NCI-H146 treated with DMSO at 0.1 percent for 48 hours (cell line): ENCODE measurements at regions not wholly inside any gene's neighbourhood (a gene's known extent, or its start where the extent isn't known, plus 50 kb on each side); places are given as distances from the start of the nearest gene placed in this dataset.

ENCODE experiments used
- DNase-seq: peaks from one replicate; lab custom pipeline; 2025; ENCODE audit not compliant: unreplicated experiment; lab: John Stamatoyannopoulos, UW

DNA sequence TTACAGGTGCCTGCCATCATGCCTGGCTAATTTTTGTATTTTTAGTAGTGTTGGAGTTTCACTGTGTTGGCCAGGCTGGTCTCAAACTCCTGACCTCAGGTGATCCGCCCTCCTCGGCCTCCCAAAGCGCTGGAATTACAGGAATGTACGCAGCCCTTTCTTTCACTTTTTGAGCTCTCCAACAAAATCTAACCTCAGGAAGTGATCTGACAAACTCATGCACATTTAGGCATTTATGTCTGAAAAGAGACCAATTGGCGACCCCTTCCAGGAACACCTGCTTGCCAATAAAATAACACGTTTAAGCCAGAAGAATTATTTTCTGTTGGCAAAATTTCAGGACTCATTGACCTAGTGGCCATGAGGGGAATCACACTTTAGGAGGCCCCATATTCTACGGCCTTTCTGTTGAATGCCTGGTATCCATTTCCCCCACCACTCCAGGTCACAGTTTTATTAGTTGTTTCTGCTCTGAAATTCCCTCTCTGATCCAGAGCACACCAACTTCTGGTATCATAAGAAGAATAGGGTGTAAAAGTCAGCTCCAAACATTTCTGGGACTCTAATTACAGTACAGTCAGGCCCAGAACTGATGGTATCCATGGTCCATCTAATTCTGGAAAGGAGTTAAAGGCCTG, 65.8 kb upstream of the FRMD4A start:
- no peak for DNase-seq

GRCh38 chr10:14394179-14394578, 63.5 kb upstream of the FRMD4A start:
- no peak for DNase-seq

GRCh38 chr10:14391342-14391741, 60.6 kb upstream of the FRMD4A start:
- no peak for DNase-seq

- no peak for DNase-seq
Observed at GRCh38 chr10:14389981-14390590, 59.4 kb upstream of the FRMD4A start.

DNA sequence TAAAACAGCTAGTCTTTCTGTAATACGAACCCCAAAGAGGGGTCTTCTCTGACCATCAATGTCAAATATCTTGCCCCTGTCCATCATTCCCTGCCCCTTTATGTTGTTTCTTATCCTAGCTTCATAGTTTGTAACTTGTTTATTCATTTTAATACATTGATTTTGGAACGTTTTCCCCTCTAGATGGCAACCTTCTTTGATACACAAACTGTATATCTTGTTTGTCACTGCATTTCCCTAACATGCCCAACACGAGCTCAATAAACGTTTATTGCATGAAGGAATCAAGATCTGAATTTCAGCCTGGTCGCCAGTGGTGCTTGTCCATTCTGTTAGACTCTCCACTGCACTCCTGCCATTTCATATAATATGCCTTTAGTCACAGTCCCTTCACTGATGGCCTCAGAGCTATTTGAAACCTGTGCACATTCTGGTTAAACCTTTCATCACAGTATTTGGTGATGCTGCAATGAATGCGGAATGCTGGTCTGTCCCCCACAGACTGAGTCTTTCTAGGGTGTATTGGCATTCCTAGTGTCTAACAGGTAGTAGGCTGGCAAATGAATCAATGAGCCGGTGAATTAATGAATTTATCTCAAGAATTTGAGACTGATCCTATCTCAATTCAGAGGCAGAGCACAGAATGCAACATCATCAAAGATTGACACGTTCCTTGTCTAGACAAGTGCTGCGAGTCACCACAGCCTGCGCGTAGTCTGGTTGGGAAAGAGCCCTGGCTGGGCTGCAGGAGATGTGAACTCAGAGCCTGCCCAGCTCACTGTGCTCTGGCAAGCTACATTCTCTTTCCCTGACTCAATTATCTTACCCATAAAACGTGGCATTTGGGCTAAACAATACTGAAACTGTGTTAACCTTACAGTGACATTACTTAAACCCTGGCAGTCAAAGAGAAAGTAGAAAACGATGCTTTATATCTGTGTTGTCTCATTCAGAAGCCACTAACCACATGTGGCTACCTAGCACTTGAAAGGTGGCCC, 55.2 kb upstream of the FRMD4A start:
- no peak for DNase-seq

- DNase-seq = no peak
Observed at GRCh38 chr10:14384915-14385314, 54.2 kb upstream of the FRMD4A start.

GRCh38 chr10:14384116-14384730, 53.5 kb upstream of the FRMD4A start:
- DNase-seq = no peak

DNA sequence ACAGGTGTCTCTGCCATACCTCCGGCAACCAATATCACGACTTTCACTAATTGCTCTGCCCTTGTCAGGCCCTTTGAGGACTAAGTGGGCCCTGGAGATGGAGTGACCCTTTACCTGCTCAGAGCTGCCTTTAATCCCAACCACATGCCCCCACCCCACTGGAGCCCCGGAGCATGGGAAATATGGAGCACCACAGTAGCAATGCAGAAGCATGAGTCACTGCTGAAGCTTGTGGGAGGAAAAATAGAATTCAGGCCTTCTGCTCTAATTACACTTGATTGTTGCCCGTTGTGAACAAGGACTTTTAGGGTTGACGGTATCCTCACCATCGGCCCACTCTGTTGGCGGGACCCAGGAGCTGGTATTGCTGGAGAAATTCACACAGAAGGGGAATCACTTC, 52.5 kb upstream of the FRMD4A start:
- DNase-seq = no peak

DNA sequence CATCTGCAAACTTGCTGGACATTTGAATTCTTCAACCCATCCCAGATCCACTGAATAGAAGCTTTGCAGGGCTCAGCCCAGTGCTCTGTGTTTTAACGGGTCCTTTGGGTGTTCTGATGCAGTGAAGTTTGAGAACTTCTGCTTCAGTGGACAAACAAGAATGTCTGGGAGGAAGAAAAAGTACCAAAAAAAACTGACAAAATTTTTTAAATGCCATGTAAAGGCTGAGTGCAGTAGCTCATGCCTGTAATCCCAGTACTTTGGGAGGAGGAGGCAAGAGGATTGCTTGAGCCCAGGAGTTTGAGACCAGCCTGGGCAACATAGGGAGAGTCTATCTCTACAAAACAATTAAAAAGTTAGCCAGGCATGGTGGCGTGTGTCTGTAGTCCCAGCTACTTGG, 51.8 kb upstream of the FRMD4A start:
- no peak for DNase-seq

- no peak for DNase-seq
Observed at GRCh38 chr10:14382022-14382421, 51.3 kb upstream of the FRMD4A start.

- DNase-seq = no peak
Observed at GRCh38 chr10:14381475-14381874, 50.8 kb upstream of the FRMD4A start.

DNA sequence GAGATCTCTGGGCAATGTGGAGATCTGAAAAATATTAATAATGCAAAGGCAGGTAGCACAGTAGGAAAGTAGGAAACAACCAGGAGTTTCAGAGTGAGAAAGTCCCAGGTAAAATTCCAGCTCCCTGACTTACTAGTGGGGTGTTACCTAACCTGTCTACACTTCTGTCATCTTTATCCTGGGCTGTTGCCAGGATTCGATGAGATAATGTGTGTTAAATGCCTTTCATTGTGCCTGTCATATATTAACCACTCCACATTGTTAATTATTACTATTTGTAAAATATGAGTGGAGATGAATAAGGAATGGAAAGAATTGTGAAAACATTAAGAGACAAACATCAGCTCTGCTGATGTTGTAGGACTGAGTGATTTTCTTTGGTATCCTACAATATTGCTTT, 50.0 kb upstream of the FRMD4A start:
- DNase-seq = no peak
